K562 (cell line): ENCODE measurements at regions not wholly inside any gene's neighbourhood (a gene's known extent, or its start where the extent isn't known, plus 50 kb on each side); places are given as distances from the start of the nearest gene placed in this dataset.

Experiments used
- ATAC-seq: fragments of 200-7000 bp; cut with Tn5 transposase; 3 replicates; pipeline ENCODE4 v1.9.1; 2020; ENCODE audit warnings: moderate library complexity
- BruUV-seq: library from RNA; stranded (reverse); fragments of 400-500 nt; replicated peaks from 2 replicates; lab custom pipeline; 2021; lab: Mats Ljungman, UMichigan
- CTCF ChIA-PET: fragments of 300-600 bp; formaldehyde crosslinking; extraction: SDS; loops from one replicate; lab custom pipeline; 2021; ENCODE audit warnings: low intra/inter-chr PET ratio; lab: Yijun Ruan, JAX
- POLR2A ChIA-PET: fragments of 300-600, 350-650 bp; sonication (Branson Sonifier 250); formaldehyde crosslinking; extraction: SDS; loops from one replicate; lab custom pipeline; 2021; ENCODE audit warnings: antibody characterized with exemption, inconsistent platforms; lab: Yijun Ruan, JAX
- DNase-seq, 4 experiments: peaks; one replicate each; pipeline versions ENCODE4 v3.0.0 to v3.0.0-alpha.2; 2011 to 2018; ENCODE audit warnings: low spot score in 3 of 4, mixed read lengths in 3 of 4; ENCODE audit errors: extremely low read depth in 1 of 4
- FAIRE-seq: peaks from 2 replicates; lab custom pipeline; 2011; peaks lifted over from hg19 to GRCh38; lab: Jason Lieb, UNC
- H2AFZ ChIP-seq: 2 replicates; pipeline ENCODE4 v1.6.0; 2011; ENCODE audit warnings: low read depth, low read length, control low read depth, inconsistent platforms
- H3K27ac ChIP-seq: fragments of 200-600 bp; 3 replicates; pipeline ENCODE4 v1.8.0; 2011; ENCODE audit warnings: low read depth, mild to moderate bottlenecking, control low read depth, inconsistent platforms, low read length, moderate library complexity, mixed read lengths; ENCODE audit errors: extremely low read depth
- H3K27me3 ChIP-seq, 2 experiments: fragments of 300-600 bp in 1 of 2; 2 replicates in 1 of 2; 3 replicates in 1 of 2; pipeline versions ENCODE4 v1.6.0 to v1.8.0; 2011; ENCODE audit warnings: inconsistent platforms in 2 of 2, low read length in 2 of 2, mild to moderate bottlenecking in 1 of 2, mixed read lengths in 1 of 2, moderate library complexity in 1 of 2; ENCODE audit not compliant: control insufficient read depth in 2 of 2, insufficient read depth in 2 of 2
- H3K36me3 ChIP-seq: fragments of 300-600 bp; 3 replicates; pipeline ENCODE4 v1.8.0; 2011; ENCODE audit warnings: mild to moderate bottlenecking, low read length, inconsistent platforms; ENCODE audit not compliant: control insufficient read depth, insufficient read depth
- H3K4me1 ChIP-seq, 2 experiments: fragments of 200-600 bp in 1 of 2; replicated peaks in 1 of 2; 2 replicates in 1 of 2; 3 replicates in 1 of 2; pipeline versions ENCODE4 v1.5.1 to v1.8.0; 2011; ENCODE audit warnings: inconsistent platforms in 2 of 2, low read length in 2 of 2, mild to moderate bottlenecking in 1 of 2, mixed read lengths in 1 of 2, moderate library complexity in 1 of 2; ENCODE audit not compliant: control insufficient read depth in 2 of 2, insufficient read depth in 2 of 2
- H3K4me2 ChIP-seq: 2 replicates; pipeline ENCODE4 v1.6.1; 2011; ENCODE audit warnings: low read length, control low read depth, inconsistent platforms, mixed read lengths; ENCODE audit not compliant: insufficient read depth
- H3K4me3 ChIP-seq: fragments of 200-600 bp; sonication (generic), shearing (Covaris generic); 2 replicates; pipeline ENCODE4 v1.5.1; 2016; ENCODE audit warnings: control low read depth, inconsistent platforms
- H3K79me2 ChIP-seq: fragments of 200-600 bp; 3 replicates; pipeline ENCODE4 v1.8.0; 2011; ENCODE audit warnings: low read length, inconsistent platforms; ENCODE audit not compliant: control insufficient read depth, insufficient read depth
- H3K9ac ChIP-seq, 2 experiments: 2 replicates each; pipeline versions ENCODE4 v1.6.0 to v1.6.1; 2011; ENCODE audit warnings: low read depth in 2 of 2, low read length in 2 of 2, control low read depth in 1 of 2, inconsistent platforms in 1 of 2, mild to moderate bottlenecking in 1 of 2, mixed read lengths in 1 of 2; ENCODE audit not compliant: insufficient read depth in 1 of 2
- H3K9me1 ChIP-seq: one replicate; pipeline ENCODE4 v1.6.0; 2011; ENCODE audit warnings: inconsistent platforms, mild to moderate bottlenecking, low read length, moderate library complexity; ENCODE audit not compliant: control insufficient read depth, insufficient read depth
- H3K9me3 ChIP-seq: replicated peaks from 2 replicates; pipeline ENCODE4 v1.5.1; 2011; ENCODE audit warnings: low read depth, low read length, inconsistent platforms; ENCODE audit not compliant: control insufficient read depth, insufficient read depth
- H4K20me1 ChIP-seq: replicated peaks from 2 replicates; pipeline ENCODE4 v1.6.1; 2011; ENCODE audit warnings: low read length, inconsistent platforms, mixed read lengths; ENCODE audit not compliant: control insufficient read depth, insufficient read depth
- CCAR2 ChIP-seq: fragments of 200-400 bp; formaldehyde crosslinking; IDR thresholded peaks from 2 replicates; pipeline ENCODE4 v1.6.1; 2017; ENCODE audit warnings: mild to moderate bottlenecking, low read depth, low read length
- FOXA1 ChIP-seq: fragments of 450-650 bp; IDR thresholded peaks from 2 replicates; pipeline ENCODE4 v1.6.1; 2016; ENCODE audit warnings: mild to moderate bottlenecking, borderline replicate concordance
- GTF2E2 ChIP-seq: fragments of 200-800 bp; sonication (Bioruptor generic); IDR thresholded peaks from 2 replicates; pipeline ENCODE4 v1.6.1; 2016; ENCODE audit warnings: missing genetic modification characterization, missing compliant biosample characterization
- RCOR1 ChIP-seq, 2 experiments: IDR thresholded peaks; 2 replicates each; pipeline ENCODE4 v1.6.1; 2012; ENCODE audit warnings: low read depth in 2 of 2, low read length in 2 of 2, borderline replicate concordance in 1 of 2, improper control_type of control experiment in 1 of 2
- ZNF639 ChIP-seq, 2 experiments: fragments of 200-800 bp in 1 of 2; sonication (Bioruptor generic) in 1 of 2; sonication (generic) in 1 of 2; formaldehyde crosslinking in 1 of 2; IDR thresholded peaks in 1 of 2; conservative IDR thresholded peaks in 1 of 2; 2 replicates each; pipeline versions ENCODE4 v1.5.0 to v1.6.1; 2016 to 2020; ENCODE audit warnings: missing compliant biosample characterization in 1 of 2, missing genetic modification characterization in 1 of 2, missing genetic modification reagents in 1 of 2
- WGBS: fragments of 100-300 bp; shearing (Covaris generic); methylation state at CpG from one replicate; pipeline ENCODE4 v1.1.6; 2016; ENCODE audit warnings: low coverage, mixed read lengths; ENCODE audit not compliant: insufficient coverage; ENCODE audit errors: missing lambda C conversion rate; 5-methylcytosine and 5-hydroxymethylcytosine counted together
- in situ Hi-C: fragments of 300-500 bp; cut with MboI; formaldehyde crosslinking; loops from 4 replicates; pipeline ENCODE4 v1.15.0; 2018; ENCODE audit warnings: inconsistent platforms, mixed read lengths
- intact Hi-C: fragments of 100-400 bp; cut with micrococcal nuclease; formaldehyde crosslinking; loops from 2 replicates; pipeline ENCODE4 v1.14.2; 2022
- TF ChIP-seq, protein P1 (sequence below): fragments of 250-450 bp; sonication (Bioruptor Pico); IDR thresholded peaks from 2 replicates; pipeline ENCODE4 v1.4.0; 2020; ENCODE audit warnings: mild to moderate bottlenecking, moderate library complexity
- TF ChIP-seq, protein P2 (sequence below): fragments of 250-450 bp; sonication (Bioruptor Pico); IDR thresholded peaks from 2 replicates; pipeline ENCODE4 v1.6.1; 2021; ENCODE audit warnings: mild to moderate bottlenecking
- TF ChIP-seq, protein P3 (sequence below): fragments of 250-450 bp; sonication (Bioruptor Pico); IDR thresholded peaks from 2 replicates; pipeline ENCODE4 v1.5.0; 2020; ENCODE audit warnings: mild to moderate bottlenecking

DNA sequence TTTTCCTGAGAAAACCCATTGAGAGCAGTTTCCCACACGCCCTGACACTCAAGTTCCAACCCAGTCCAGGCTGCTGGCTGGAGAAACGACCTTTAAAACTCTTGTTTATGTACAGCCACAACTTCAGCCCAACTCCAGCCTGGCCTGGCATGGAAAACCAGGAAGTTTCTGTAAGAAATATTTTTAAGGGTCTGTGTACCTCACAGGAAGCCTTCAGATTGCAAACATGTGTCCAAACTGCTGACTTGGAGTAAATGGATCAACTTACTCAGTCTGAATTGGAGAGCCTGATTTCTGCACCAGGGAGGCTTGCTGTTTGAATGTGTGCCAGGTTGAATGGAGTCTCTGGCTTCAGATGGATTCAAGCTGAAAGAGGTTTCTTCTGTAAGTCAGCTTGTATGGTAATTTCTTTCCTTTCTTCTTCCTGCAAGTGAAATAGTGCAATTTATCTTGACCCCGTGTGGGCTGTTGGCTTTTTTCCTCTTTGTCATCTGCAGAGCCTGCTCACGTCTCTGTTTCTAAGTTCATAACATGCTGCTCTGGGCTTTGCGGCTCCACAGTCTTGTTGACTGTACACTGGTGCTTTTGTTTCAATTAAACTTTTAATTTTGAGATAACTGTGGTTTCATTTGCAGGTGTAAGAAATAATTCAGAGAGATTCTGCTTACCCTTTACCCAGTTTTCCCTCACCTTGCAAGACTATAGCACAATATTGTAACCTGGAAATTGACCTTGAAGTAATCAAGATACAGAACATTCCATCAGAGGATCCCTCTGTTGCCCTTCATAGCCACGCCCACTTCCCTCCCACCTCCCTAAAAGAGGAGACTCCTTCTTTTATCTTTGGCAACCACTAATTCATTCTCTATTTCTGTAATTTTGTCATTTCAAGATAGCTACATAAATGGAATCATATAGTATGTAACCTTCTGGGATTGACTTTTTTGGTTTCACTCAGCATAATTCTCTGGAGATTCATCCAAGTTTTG lies 109.7 kb upstream of the PRMT8 start (continued):
- TF ChIP-seq, protein P1, sequence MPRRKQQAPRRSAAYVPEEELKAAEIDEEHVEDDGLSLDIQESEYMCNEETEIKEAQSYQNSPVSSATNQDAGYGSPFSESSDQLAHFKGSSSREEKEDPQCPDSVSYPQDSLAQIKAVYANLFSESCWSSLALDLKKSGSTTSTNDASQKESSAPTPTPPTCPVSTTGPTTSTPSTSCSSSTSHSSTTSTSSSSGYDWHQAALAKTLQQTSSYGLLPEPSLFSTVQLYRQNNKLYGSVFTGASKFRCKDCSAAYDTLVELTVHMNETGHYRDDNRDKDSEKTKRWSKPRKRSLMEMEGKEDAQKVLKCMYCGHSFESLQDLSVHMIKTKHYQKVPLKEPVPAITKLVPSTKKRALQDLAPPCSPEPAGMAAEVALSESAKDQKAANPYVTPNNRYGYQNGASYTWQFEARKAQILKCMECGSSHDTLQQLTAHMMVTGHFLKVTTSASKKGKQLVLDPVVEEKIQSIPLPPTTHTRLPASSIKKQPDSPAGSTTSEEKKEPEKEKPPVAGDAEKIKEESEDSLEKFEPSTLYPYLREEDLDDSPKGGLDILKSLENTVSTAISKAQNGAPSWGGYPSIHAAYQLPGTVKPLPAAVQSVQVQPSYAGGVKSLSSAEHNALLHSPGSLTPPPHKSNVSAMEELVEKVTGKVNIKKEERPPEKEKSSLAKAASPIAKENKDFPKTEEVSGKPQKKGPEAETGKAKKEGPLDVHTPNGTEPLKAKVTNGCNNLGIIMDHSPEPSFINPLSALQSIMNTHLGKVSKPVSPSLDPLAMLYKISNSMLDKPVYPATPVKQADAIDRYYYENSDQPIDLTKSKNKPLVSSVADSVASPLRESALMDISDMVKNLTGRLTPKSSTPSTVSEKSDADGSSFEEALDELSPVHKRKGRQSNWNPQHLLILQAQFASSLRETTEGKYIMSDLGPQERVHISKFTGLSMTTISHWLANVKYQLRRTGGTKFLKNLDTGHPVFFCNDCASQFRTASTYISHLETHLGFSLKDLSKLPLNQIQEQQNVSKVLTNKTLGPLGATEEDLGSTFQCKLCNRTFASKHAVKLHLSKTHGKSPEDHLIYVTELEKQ (CRISPR knock-in tag) = no peak

DNA sequence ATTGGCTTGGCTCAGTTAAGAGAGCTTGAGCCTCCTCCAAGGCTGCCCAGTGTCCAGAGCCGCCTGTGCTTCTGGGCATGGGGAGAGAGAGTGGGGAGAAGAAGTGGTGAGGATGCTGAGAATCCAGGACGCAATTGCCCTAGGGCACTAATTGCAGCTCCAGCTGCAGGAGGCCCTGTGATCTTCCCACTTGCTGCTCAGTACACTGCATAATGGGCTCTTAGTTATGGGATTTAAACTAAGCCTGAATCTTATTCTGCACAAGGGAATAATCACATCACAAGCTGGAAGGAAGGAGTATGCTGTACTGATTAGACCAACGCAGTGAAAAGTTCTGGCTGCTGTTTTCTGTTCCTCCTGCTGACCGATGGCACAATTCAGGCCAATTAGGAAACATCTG lies 101.0 kb upstream of the PRMT8 start:
- no peaks in the 10 kb centered on the region for H3K79me2 ChIP-seq
- no peak overlapping the region for H3K9ac ChIP-seq
- no peak for DNase-seq
- no peak overlapping the region for H3K27ac ChIP-seq
- in situ Hi-C loops = no loop called here
- CTCF ChIA-PET = no interaction called here
- no peaks in the 10 kb centered on the region for H3K9me1 ChIP-seq
- BruUV-seq = no TSS peak
- 0% methylated on average over 3 of the region's 4 CpGs for WGBS
- FAIRE-seq = no peak
- intact Hi-C loops = no loop called here
- TF ChIP-seq ZNF639 (CRISPR knock-in tag; conservative IDR thresholded peaks at IDR 0.05 in 1 of 2, IDR thresholded peaks at IDR 0.05 in 1 of 2) = no peak
- TF ChIP-seq, protein P2, sequence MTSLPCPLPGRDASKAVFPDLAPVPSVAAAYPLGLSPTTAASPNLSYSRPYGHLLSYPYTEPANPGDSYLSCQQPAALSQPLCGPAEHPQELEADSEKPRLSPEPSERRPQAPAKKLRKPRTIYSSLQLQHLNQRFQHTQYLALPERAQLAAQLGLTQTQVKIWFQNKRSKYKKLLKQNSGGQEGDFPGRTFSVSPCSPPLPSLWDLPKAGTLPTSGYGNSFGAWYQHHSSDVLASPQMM (CRISPR knock-in tag) = no peak
- TF ChIP-seq, protein P3, sequence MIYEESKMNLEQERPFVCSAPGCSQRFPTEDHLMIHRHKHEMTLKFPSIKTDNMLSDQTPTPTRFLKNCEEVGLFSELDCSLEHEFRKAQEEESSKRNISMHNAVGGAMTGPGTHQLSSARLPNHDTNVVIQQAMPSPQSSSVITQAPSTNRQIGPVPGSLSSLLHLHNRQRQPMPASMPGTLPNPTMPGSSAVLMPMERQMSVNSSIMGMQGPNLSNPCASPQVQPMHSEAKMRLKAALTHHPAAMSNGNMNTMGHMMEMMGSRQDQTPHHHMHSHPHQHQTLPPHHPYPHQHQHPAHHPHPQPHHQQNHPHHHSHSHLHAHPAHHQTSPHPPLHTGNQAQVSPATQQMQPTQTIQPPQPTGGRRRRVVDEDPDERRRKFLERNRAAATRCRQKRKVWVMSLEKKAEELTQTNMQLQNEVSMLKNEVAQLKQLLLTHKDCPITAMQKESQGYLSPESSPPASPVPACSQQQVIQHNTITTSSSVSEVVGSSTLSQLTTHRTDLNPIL (CRISPR knock-in tag) = no peak
- no peak for TF ChIP-seq GTF2E2 (tag)
- TF ChIP-seq RCOR1 (IDR thresholded peaks at IDR 0.05; ENCODE audit: borderline replicate concordance in 1 of 2, low read depth in 2 of 2, low read length in 2 of 2) = no peak
- TF ChIP-seq FOXA1 = no peak
- TF ChIP-seq CCAR2 = no peak
- no peak for ATAC-seq
- no peaks in the 10 kb centered on the region for H3K27me3 ChIP-seq
- no peaks in the 10 kb centered on the region for H3K9me3 ChIP-seq
- POLR2A ChIA-PET = interaction anchor here (1.1 kb wide), 1 partner anchor 19 kb away, joined by 3 read pairs; no protein-coding TSS in a partner anchor
- H3K4me2 ChIP-seq = no peak overlapping the region
- no peaks in the 10 kb centered on the region for H4K20me1 ChIP-seq
- no peaks in the 10 kb centered on the region for H3K4me1 ChIP-seq
- no peaks in the 10 kb centered on the region for H3K36me3 ChIP-seq
- no peak overlapping the region for H2AFZ ChIP-seq
- no peak overlapping the region for H3K4me3 ChIP-seq
